ENCODE measurements at regions not wholly inside any gene's neighbourhood (a gene's known extent, or its start where the extent isn't known, plus 50 kb on each side); places are given as distances from the start of the nearest gene placed in this dataset.

GRCh38 chr4:53912766-53913497 lies 151.5 kb downstream of the CHIC2 start:
- Mint-ChIP-seq H3K4me1 (ENCODE audit: low read depth) (peaks cover 2% of the 10 kb centered on the region), H3K4me3 (no peak overlapping the region), H3K27ac (no peak overlapping the region), H3K9me3 (no peaks in the 10 kb centered on the region), H3K27me3 (ENCODE audit: low read depth) (peaks cover 12% of the 10 kb centered on the region), H3K36me3 (ENCODE audit: low read depth) (no peaks in the 10 kb centered on the region)
- DNase-seq (ENCODE audit: low spot score), result no peak

- Mint-ChIP-seq H3K4me1 (ENCODE audit: low read depth) (peaks cover 7% of the 10 kb centered on the region), H3K36me3 (ENCODE audit: low read depth) (no peaks in the 10 kb centered on the region)
- DNase-seq (ENCODE audit: low spot score), result peak; percentile 12
Observed at GRCh38 chr4:53908661-53909078, 155.7 kb downstream of the CHIC2 start.

GRCh38 chr4:53907772-53908171 lies 156.6 kb downstream of the CHIC2 start:
- H3K27me3 Mint-ChIP-seq (ENCODE audit: low read depth), result peaks cover 38% of the 10 kb centered on the region
- H3K4me3 Mint-ChIP-seq, result no peak overlapping the region
- no peak overlapping the region for H3K27ac Mint-ChIP-seq
- no peaks in the 10 kb centered on the region for H3K9me3 Mint-ChIP-seq
- no peaks in the 10 kb centered on the region for H3K36me3 Mint-ChIP-seq (ENCODE audit: low read depth)
- peaks cover 7% of the 10 kb centered on the region for H3K4me1 Mint-ChIP-seq (ENCODE audit: low read depth)
- DNase-seq (ENCODE audit: low spot score), result no peak

More at GRCh38 chr4:53908661-53909078, 155.7 kb downstream of the CHIC2 start:
- Mint-ChIP-seq H3K27me3 (ENCODE audit: low read depth) (peaks cover 38% of the 10 kb centered on the region), H3K9me3 (no peaks in the 10 kb centered on the region), H3K27ac (no peak overlapping the region), H3K4me3 (peak overlapping the region; percentile 24)

- no peak overlapping the region for H3K27ac Mint-ChIP-seq
- no peak for DNase-seq (ENCODE audit: low spot score)
- H3K36me3 Mint-ChIP-seq (ENCODE audit: low read depth), result no peaks in the 10 kb centered on the region
- H3K9me3 Mint-ChIP-seq, result no peaks in the 10 kb centered on the region
- peaks cover 37% of the 10 kb centered on the region for H3K27me3 Mint-ChIP-seq (ENCODE audit: low read depth)
- H3K4me3 Mint-ChIP-seq, result peak overlapping the region; percentile 80
- peaks cover 7% of the 10 kb centered on the region for H3K4me1 Mint-ChIP-seq (ENCODE audit: low read depth)
Observed at GRCh38 chr4:53906606-53907190, 157.7 kb downstream of the CHIC2 start.

- Mint-ChIP-seq H3K9me3 (no peaks in the 10 kb centered on the region), H3K36me3 (ENCODE audit: low read depth) (no peaks in the 10 kb centered on the region), H3K27ac (no peak overlapping the region), H3K4me3 (peak overlapping the region; percentile 80), H3K4me1 (ENCODE audit: low read depth) (peaks cover 7% of the 10 kb centered on the region), H3K27me3 (ENCODE audit: low read depth) (peaks cover 38% of the 10 kb centered on the region)
- no peak for DNase-seq (ENCODE audit: low spot score)
Observed at GRCh38 chr4:53905941-53906377, 158.4 kb downstream of the CHIC2 start.

GRCh38 chr4:53905276-53905940 lies 159.0 kb downstream of the CHIC2 start:
- peaks cover 7% of the 10 kb centered on the region for H3K4me1 Mint-ChIP-seq (ENCODE audit: low read depth)
- no peak for DNase-seq (ENCODE audit: low spot score)
- no peak overlapping the region for H3K27ac Mint-ChIP-seq
- H3K27me3 Mint-ChIP-seq (ENCODE audit: low read depth), result peaks cover 38% of the 10 kb centered on the region
- no peaks in the 10 kb centered on the region for H3K9me3 Mint-ChIP-seq
- no peak overlapping the region for H3K4me3 Mint-ChIP-seq
- no peaks in the 10 kb centered on the region for H3K36me3 Mint-ChIP-seq (ENCODE audit: low read depth)

- no peaks in the 10 kb centered on the region for H3K9me3 Mint-ChIP-seq
- H3K4me3 Mint-ChIP-seq, result no peak overlapping the region
- peaks cover 27% of the 10 kb centered on the region for H3K27me3 Mint-ChIP-seq (ENCODE audit: low read depth)
- peaks cover 7% of the 10 kb centered on the region for H3K4me1 Mint-ChIP-seq (ENCODE audit: low read depth)
- no peak overlapping the region for H3K27ac Mint-ChIP-seq
- DNase-seq (ENCODE audit: low spot score), result no peak
- no peaks in the 10 kb centered on the region for H3K36me3 Mint-ChIP-seq (ENCODE audit: low read depth)
Observed at GRCh38 chr4:53902786-53903185, 161.6 kb downstream of the CHIC2 start.

GRCh38 chr4:53900271-53900649 lies 164.1 kb downstream of the CHIC2 start:
- Mint-ChIP-seq H3K9me3 (no peaks in the 10 kb centered on the region), H3K36me3 (ENCODE audit: low read depth) (no peaks in the 10 kb centered on the region), H3K4me3 (no peak overlapping the region), H3K27ac (no peak overlapping the region), H3K27me3 (ENCODE audit: low read depth) (peaks cover 10% of the 10 kb centered on the region), H3K4me1 (ENCODE audit: low read depth) (no peaks in the 10 kb centered on the region)
- DNase-seq (ENCODE audit: low spot score), result no peak

- Mint-ChIP-seq H3K4me1 (ENCODE audit: low read depth) (no peaks in the 10 kb centered on the region), H3K27ac (no peak overlapping the region), H3K4me3 (no peak overlapping the region), H3K36me3 (ENCODE audit: low read depth) (no peaks in the 10 kb centered on the region), H3K9me3 (no peaks in the 10 kb centered on the region), H3K27me3 (ENCODE audit: low read depth) (peaks cover 8% of the 10 kb centered on the region)
- no peak for DNase-seq (ENCODE audit: low spot score)
Observed at GRCh38 chr4:53899586-53900270, 164.7 kb downstream of the CHIC2 start.

- DNase-seq (ENCODE audit: low spot score), result no peak
- Mint-ChIP-seq H3K27me3 (ENCODE audit: low read depth) (peaks cover 3% of the 10 kb centered on the region), H3K4me3 (no peak overlapping the region), H3K4me1 (ENCODE audit: low read depth) (peaks cover 6% of the 10 kb centered on the region), H3K36me3 (ENCODE audit: low read depth) (no peaks in the 10 kb centered on the region), H3K9me3 (no peaks in the 10 kb centered on the region), H3K27ac (no peak overlapping the region)
Observed at GRCh38 chr4:53895137-53895536, 169.3 kb downstream of the CHIC2 start.

- Mint-ChIP-seq H3K4me3 (no peak overlapping the region), H3K9me3 (no peaks in the 10 kb centered on the region), H3K36me3 (ENCODE audit: low read depth) (no peaks in the 10 kb centered on the region), H3K4me1 (ENCODE audit: low read depth) (peaks cover 6% of the 10 kb centered on the region), H3K27ac (no peak overlapping the region), H3K27me3 (ENCODE audit: low read depth) (no peaks in the 10 kb centered on the region)
- DNase-seq (ENCODE audit: low spot score), result no peak
Observed at GRCh38 chr4:53890461-53890860, 173.9 kb downstream of the CHIC2 start.

- Mint-ChIP-seq H3K4me1 (ENCODE audit: low read depth) (peaks cover 6% of the 10 kb centered on the region), H3K36me3 (ENCODE audit: low read depth) (no peaks in the 10 kb centered on the region), H3K27ac (no peak overlapping the region), H3K4me3 (no peak overlapping the region), H3K27me3 (ENCODE audit: low read depth) (no peaks in the 10 kb centered on the region), H3K9me3 (no peaks in the 10 kb centered on the region)
- no peak for DNase-seq (ENCODE audit: low spot score)
Observed at GRCh38 chr4:53889326-53890055, 174.9 kb downstream of the CHIC2 start.

- H3K9me3 Mint-ChIP-seq, result no peaks in the 10 kb centered on the region
Observed at GRCh38 chr4:53886090-53886489, 178.3 kb downstream of the CHIC2 start.

More at GRCh38 chr4:53886090-53886489, 178.3 kb downstream of the CHIC2 start:
- H3K4me3 Mint-ChIP-seq, result no peak overlapping the region
- no peak overlapping the region for H3K27ac Mint-ChIP-seq
- DNase-seq (ENCODE audit: low spot score), result no peak
- H3K36me3 Mint-ChIP-seq (ENCODE audit: low read depth), result no peaks in the 10 kb centered on the region
- H3K27me3 Mint-ChIP-seq (ENCODE audit: low read depth), result no peaks in the 10 kb centered on the region
- H3K4me1 Mint-ChIP-seq (ENCODE audit: low read depth), result no peaks in the 10 kb centered on the region

Data from T-helper 2 cell treated with Interferon-gamma antibody and Interleukin-4, amounts not matched to agents 5 μg/mL and 100 μg/mL, for 36 hours (primary cell).